HepG2 (cell line): ENCODE measurements at regions not wholly inside any gene's neighbourhood (a gene's known extent, or its start where the extent isn't known, plus 50 kb on each side); places are given as distances from the start of the nearest gene placed in this dataset.

Experiments used
- ATAC-seq: fragments of 200-7000 bp; cut with Tn5 transposase; 3 replicates; pipeline ENCODE4 v1.9.1; 2020; ENCODE audit warnings: mild to moderate bottlenecking, moderate library complexity
- BruUV-seq: library from RNA; stranded (reverse); fragments of 400-500 nt; replicated peaks from 2 replicates; lab custom pipeline; 2021; lab: Mats Ljungman, UMichigan
- CTCF ChIA-PET: fragments of 300-600 bp; formaldehyde crosslinking; extraction: SDS; loops from one replicate; lab custom pipeline; 2021; ENCODE audit warnings: low total read pairs, inconsistent platforms, low intra/inter-chr PET ratio; lab: Yijun Ruan, JAX
- POLR2A ChIA-PET: fragments of 350-600 bp; sonication (Branson Sonifier 250); formaldehyde crosslinking; loops from one replicate; lab custom pipeline; 2020; ENCODE audit warnings: antibody characterized with exemption, inconsistent platforms; lab: Yijun Ruan, JAX
- DNase-seq: peaks from one replicate; pipeline ENCODE4 v3.0.0-alpha.2; 2015; ENCODE audit warnings: low spot score
- FAIRE-seq: peaks from 3 replicates; lab custom pipeline; 2011; peaks lifted over from hg19 to GRCh38; lab: Jason Lieb, UNC
- H2AFZ ChIP-seq: one replicate; pipeline ENCODE4 v1.6.1; 2011; ENCODE audit warnings: low read length, inconsistent platforms
- H3K27ac ChIP-seq: fragments of 300-600 bp; 3 replicates; pipeline ENCODE4 v1.8.0; 2011; ENCODE audit warnings: mixed run types, mild to moderate bottlenecking, mixed read lengths, low read length, inconsistent platforms; ENCODE audit not compliant: insufficient read depth; ENCODE audit errors: extremely low read length
- H3K27me3 ChIP-seq, 2 experiments: fragments of 200-600 bp in 1 of 2; 2 replicates in 1 of 2; 3 replicates in 1 of 2; pipeline versions ENCODE4 v1.6.0 to v1.8.0; 2011; ENCODE audit warnings: low read length in 2 of 2, mild to moderate bottlenecking in 2 of 2, moderate library complexity in 2 of 2, inconsistent platforms in 1 of 2; ENCODE audit not compliant: insufficient read depth in 2 of 2, control insufficient read depth in 1 of 2
- H3K36me3 ChIP-seq, 2 experiments: fragments of 200-600 bp in 1 of 2; replicated peaks in 1 of 2; 2 replicates in 1 of 2; 3 replicates in 1 of 2; pipeline versions ENCODE4 v1.5.1 to v1.8.0; 2011; ENCODE audit warnings: low read length in 2 of 2, inconsistent platforms in 1 of 2; ENCODE audit not compliant: insufficient read depth in 2 of 2, control insufficient read depth in 1 of 2
- H3K4me1 ChIP-seq: 2 replicates; pipeline ENCODE4 v1.5.1; 2012; ENCODE audit warnings: low read length, inconsistent platforms; ENCODE audit not compliant: insufficient read depth
- H3K4me2 ChIP-seq: 2 replicates; pipeline ENCODE4 v1.6.0; 2011; ENCODE audit warnings: low read depth, low read length, inconsistent platforms
- H3K4me3 ChIP-seq, 3 experiments: fragments of 200-600 bp in 1 of 3; sonication (generic), shearing (Covaris generic) in 1 of 3; replicated peaks in 1 of 3; 2 replicates each; pipeline ENCODE4 v1.5.1; 2011 to 2016; ENCODE audit warnings: low read length in 3 of 3, inconsistent platforms in 2 of 3, low read depth in 2 of 3, mild to moderate bottlenecking in 2 of 3, control low read depth in 1 of 3, mixed read lengths in 1 of 3; ENCODE audit not compliant: insufficient read depth in 1 of 3
- H3K79me2 ChIP-seq: one replicate; pipeline ENCODE4 v1.6.1; 2011; ENCODE audit warnings: low read length, inconsistent platforms; ENCODE audit not compliant: insufficient read depth
- H3K9ac ChIP-seq: 2 replicates; pipeline ENCODE4 v1.6.0; 2011; ENCODE audit warnings: mild to moderate bottlenecking, low read depth, low read length, inconsistent platforms; ENCODE audit not compliant: insufficient read depth
- H3K9me3 ChIP-seq: 2 replicates; pipeline ENCODE4 v1.5.1; 2012; ENCODE audit warnings: mild to moderate bottlenecking, low read length
- H4K20me1 ChIP-seq: 2 replicates; pipeline ENCODE4 v1.6.0; 2011; ENCODE audit warnings: inconsistent platforms, mild to moderate bottlenecking, low read length, moderate library complexity; ENCODE audit not compliant: insufficient read depth
- CENPT ChIP-seq: sonication (generic); formaldehyde crosslinking; IDR thresholded peaks from 2 replicates; pipeline ENCODE4 v1.8.0; 2022; ENCODE audit warnings: low read depth, mild to moderate bottlenecking, moderate library complexity, missing genetic modification reagents
- CHD4 ChIP-seq: fragments of 200-600 bp; sonication (generic); IDR thresholded peaks from 2 replicates; pipeline ENCODE4 v1.7.0; 2017; ENCODE audit warnings: mild to moderate bottlenecking, low read length, borderline replicate concordance
- FOXK1 ChIP-seq: sonication (generic); formaldehyde crosslinking; IDR thresholded peaks from 2 replicates; pipeline ENCODE4 v1.4.0; 2020; ENCODE audit warnings: low read depth, missing genetic modification reagents, borderline replicate concordance
- GTF3A ChIP-seq: sonication (generic); formaldehyde crosslinking; conservative IDR thresholded peaks from 2 replicates; pipeline ENCODE4 v1.4.0; 2020; ENCODE audit warnings: mild to moderate bottlenecking, missing genetic modification reagents
- JUN ChIP-seq: sonication (generic); formaldehyde crosslinking; IDR thresholded peaks from 2 replicates; pipeline ENCODE4 v1.4.0; 2020; ENCODE audit warnings: mild to moderate bottlenecking, missing genetic modification reagents
- TBX3 ChIP-seq: fragments of 450-650 bp; IDR thresholded peaks from 2 replicates; pipeline ENCODE4 v1.6.1; 2017; ENCODE audit warnings: antibody characterized with exemption, mild to moderate bottlenecking, inconsistent platforms, borderline replicate concordance
- WIZ ChIP-seq: sonication (generic); formaldehyde crosslinking; IDR thresholded peaks from 2 replicates; pipeline ENCODE4 v1.5.1; 2020; ENCODE audit warnings: mild to moderate bottlenecking, missing genetic modification reagents
- ZBTB7A ChIP-seq: sonication (generic); formaldehyde crosslinking; IDR thresholded peaks from 2 replicates; pipeline ENCODE4 v1.8.0; 2022; ENCODE audit warnings: mild to moderate bottlenecking, missing genetic modification reagents
- ZNF12 ChIP-seq: sonication (generic); formaldehyde crosslinking; IDR thresholded peaks from 2 replicates; pipeline ENCODE4 v1.5.0; 2020; ENCODE audit warnings: missing genetic modification reagents
- ZNF124 ChIP-seq: sonication (generic); formaldehyde crosslinking; IDR thresholded peaks from 2 replicates; pipeline ENCODE4 v1.4.0; 2020; ENCODE audit warnings: missing genetic modification reagents
- ZNF335 ChIP-seq: sonication (generic); formaldehyde crosslinking; IDR thresholded peaks from 2 replicates; pipeline ENCODE4 v1.4.0; 2020; ENCODE audit warnings: missing genetic modification reagents
- ZNF430 ChIP-seq: sonication (generic); formaldehyde crosslinking; IDR thresholded peaks from 2 replicates; pipeline ENCODE4 v1.9.0; 2021; ENCODE audit warnings: mild to moderate bottlenecking, missing genetic modification reagents
- ZNF577 ChIP-seq: sonication (generic); formaldehyde crosslinking; IDR thresholded peaks from 2 replicates; pipeline ENCODE4 v1.4.0; 2020; ENCODE audit warnings: mild to moderate bottlenecking, low read depth, missing genetic modification reagents, borderline replicate concordance
- ZNF83 ChIP-seq: sonication (generic); formaldehyde crosslinking; IDR thresholded peaks from 2 replicates; pipeline ENCODE4 v1.4.0; 2020; ENCODE audit warnings: missing genetic modification reagents, mild to moderate bottlenecking, borderline replicate concordance
- ZNF841 ChIP-seq: sonication (generic); formaldehyde crosslinking; IDR thresholded peaks from 2 replicates; pipeline ENCODE4 v1.8.1; 2023; ENCODE audit warnings: missing genetic modification reagents, borderline replicate concordance
- ZNF878 ChIP-seq: sonication (generic); formaldehyde crosslinking; IDR thresholded peaks from 2 replicates; pipeline ENCODE4 v1.8.1; 2023; ENCODE audit warnings: mild to moderate bottlenecking, missing genetic modification reagents, moderate library complexity
- WGBS: methylation state at CpG from one replicate; pipeline ENCODE4 v1.1.6; 2017; ENCODE audit warnings: low lambda C conversion rate; 5-methylcytosine and 5-hydroxymethylcytosine counted together
- in situ Hi-C: cut with HindIII; loops from 2 replicates; pipeline ENCODE4 v1.10.0; 2017; ENCODE audit warnings: low pct_unique_long_range_greater_than_20kb; ENCODE audit not compliant: extremely low pct_ligation_motif_present
- intact Hi-C: fragments of 100-400 bp; cut with micrococcal nuclease; formaldehyde crosslinking; loops from one replicate; pipeline ENCODE4 v1.10.0; 2022; ENCODE audit not compliant: unreplicated experiment
- TF ChIP-seq, protein P1 (sequence below): sonication (generic); formaldehyde crosslinking; conservative IDR thresholded peaks from 2 replicates; pipeline ENCODE4 v1.8.0; 2022; ENCODE audit warnings: missing genetic modification reagents
- TF ChIP-seq, protein P2 (sequence below): sonication (generic); formaldehyde crosslinking; IDR thresholded peaks from 2 replicates; pipeline ENCODE4 v1.8.1; 2023; ENCODE audit warnings: missing genetic modification reagents, inconsistent platforms, borderline replicate concordance
- TF ChIP-seq, protein P3 (sequence below): sonication (generic); formaldehyde crosslinking; IDR thresholded peaks from 2 replicates; pipeline ENCODE4 v1.9.0; 2022; ENCODE audit warnings: missing genetic modification reagents, mild to moderate bottlenecking, borderline replicate concordance

DNA sequence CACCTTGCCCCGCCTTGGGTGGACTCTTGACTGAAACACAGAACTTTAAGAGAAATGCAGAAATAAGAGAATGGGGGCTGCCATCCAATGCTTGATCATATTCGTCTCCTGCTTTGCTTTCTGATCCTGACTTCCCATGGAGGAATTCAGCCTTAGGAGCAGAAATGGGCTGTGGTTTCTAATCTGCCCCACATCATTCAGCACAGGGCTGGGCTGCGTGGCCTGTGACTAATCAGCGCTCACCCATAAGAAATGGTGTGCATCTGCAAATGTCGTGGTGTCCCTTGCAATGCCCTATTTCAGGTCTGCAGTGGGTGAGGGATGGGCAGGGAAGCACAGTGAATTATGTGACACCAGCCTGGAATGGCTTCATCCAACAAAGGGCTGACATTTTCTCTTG, 60.7 kb upstream of the URI1 start (continued):
- TF ChIP-seq, protein P1, sequence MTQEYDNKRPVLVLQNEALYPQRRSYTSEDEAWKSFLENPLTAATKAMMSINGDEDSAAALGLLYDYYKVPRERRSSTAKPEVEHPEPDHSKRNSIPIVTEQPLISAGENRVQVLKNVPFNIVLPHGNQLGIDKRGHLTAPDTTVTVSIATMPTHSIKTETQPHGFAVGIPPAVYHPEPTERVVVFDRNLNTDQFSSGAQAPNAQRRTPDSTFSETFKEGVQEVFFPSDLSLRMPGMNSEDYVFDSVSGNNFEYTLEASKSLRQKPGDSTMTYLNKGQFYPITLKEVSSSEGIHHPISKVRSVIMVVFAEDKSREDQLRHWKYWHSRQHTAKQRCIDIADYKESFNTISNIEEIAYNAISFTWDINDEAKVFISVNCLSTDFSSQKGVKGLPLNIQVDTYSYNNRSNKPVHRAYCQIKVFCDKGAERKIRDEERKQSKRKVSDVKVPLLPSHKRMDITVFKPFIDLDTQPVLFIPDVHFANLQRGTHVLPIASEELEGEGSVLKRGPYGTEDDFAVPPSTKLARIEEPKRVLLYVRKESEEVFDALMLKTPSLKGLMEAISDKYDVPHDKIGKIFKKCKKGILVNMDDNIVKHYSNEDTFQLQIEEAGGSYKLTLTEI, result no peak
- TF ChIP-seq ZNF878 (CRISPR knock-in tag) (no peak), ZNF83 (CRISPR knock-in tag) (no peak), JUN (CRISPR knock-in tag) (no peak), WIZ (no peak), ZNF335 (CRISPR knock-in tag) (no peak), TBX3 (no peak)
- TF ChIP-seq, protein P2, sequence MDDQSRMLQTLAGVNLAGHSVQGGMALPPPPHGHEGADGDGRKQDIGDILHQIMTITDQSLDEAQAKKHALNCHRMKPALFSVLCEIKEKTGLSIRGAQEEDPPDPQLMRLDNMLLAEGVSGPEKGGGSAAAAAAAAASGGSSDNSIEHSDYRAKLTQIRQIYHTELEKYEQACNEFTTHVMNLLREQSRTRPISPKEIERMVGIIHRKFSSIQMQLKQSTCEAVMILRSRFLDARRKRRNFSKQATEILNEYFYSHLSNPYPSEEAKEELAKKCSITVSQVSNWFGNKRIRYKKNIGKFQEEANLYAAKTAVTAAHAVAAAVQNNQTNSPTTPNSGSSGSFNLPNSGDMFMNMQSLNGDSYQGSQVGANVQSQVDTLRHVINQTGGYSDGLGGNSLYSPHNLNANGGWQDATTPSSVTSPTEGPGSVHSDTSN, result no peak

DNA sequence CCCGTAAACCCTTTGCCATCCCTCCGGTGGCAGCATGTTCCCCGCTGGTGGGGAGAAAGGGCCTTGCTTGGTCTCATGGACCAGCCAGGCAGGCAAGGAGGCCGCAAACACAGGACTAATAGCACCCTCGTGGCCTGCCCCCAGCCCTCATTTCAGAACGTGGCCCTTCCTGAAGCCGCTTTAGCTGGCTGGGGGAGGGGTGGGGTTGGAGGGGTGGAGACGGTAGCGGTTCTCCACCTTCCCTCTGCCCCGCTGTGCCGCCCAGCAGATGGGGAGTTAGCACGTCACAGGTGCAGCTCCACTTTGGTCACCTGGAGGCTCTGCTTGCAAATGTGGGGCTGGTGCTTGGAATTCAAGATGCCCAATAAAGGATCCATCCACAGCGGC, 59.3 kb upstream of the URI1 start:
- 12% methylated on average over 8 of the region's 13 CpGs for WGBS
- in situ Hi-C loops (no loop called here), intact Hi-C loops (no loop called here)
- Histone ChIP-seq H3K36me3 (no peaks in the 10 kb centered on the region), H3K9ac (no peak overlapping the region), H3K4me3 (no peak overlapping the region), H3K9me3 (no peaks in the 10 kb centered on the region), H3K27ac (no peak overlapping the region), H3K27me3 (peaks cover 0 to 38% of the 10 kb centered on the region in 2 experiments; a peak in 2 of 5 replicates), H4K20me1 (no peaks in the 10 kb centered on the region), H3K79me2 (no peaks in the 10 kb centered on the region), H3K4me1 (peaks cover 9% of the 10 kb centered on the region; the same call in 1 of the 2 replicates), H3K4me2 (no peak overlapping the region), H2AFZ (no peak overlapping the region)
- BruUV-seq, result no TSS peak
- FAIRE-seq (no peak), DNase-seq (no peak), ATAC-seq (no peak)
- ChIA-PET POLR2A (no interaction called here), CTCF (no interaction called here)
- TF ChIP-seq ZNF577 (CRISPR knock-in tag) (no peak), ZNF430 (no peak), FOXK1 (CRISPR knock-in tag) (no peak), ZBTB7A (no peak), ZNF12 (CRISPR knock-in tag) (no peak), ZNF124 (no peak), CHD4 (no peak), ZNF841 (CRISPR knock-in tag) (no peak), CENPT (no peak), GTF3A (CRISPR knock-in tag) (no peak)
- TF ChIP-seq, protein P3, sequence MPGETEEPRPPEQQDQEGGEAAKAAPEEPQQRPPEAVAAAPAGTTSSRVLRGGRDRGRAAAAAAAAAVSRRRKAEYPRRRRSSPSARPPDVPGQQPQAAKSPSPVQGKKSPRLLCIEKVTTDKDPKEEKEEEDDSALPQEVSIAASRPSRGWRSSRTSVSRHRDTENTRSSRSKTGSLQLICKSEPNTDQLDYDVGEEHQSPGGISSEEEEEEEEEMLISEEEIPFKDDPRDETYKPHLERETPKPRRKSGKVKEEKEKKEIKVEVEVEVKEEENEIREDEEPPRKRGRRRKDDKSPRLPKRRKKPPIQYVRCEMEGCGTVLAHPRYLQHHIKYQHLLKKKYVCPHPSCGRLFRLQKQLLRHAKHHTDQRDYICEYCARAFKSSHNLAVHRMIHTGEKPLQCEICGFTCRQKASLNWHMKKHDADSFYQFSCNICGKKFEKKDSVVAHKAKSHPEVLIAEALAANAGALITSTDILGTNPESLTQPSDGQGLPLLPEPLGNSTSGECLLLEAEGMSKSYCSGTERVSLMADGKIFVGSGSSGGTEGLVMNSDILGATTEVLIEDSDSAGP (CRISPR knock-in tag), result no peak
